ENCODE measurements at regions not wholly inside any gene's neighbourhood (a gene's known extent, or its start where the extent isn't known, plus 50 kb on each side); places are given as distances from the start of the nearest gene placed in this dataset.

- H4K8ac ChIP-seq (ENCODE audit: low read depth, low read length) = no peak overlapping the region
- H3K23ac ChIP-seq (ENCODE audit: low read length) = no peak overlapping the region
- no peak overlapping the region for H2BK120ac ChIP-seq (ENCODE audit: low read depth, low read length)
- H3K4me1 ChIP-seq (ENCODE audit: control insufficient read depth, low read depth, low read length) = no peaks in the 10 kb centered on the region
- no peak overlapping the region for H3K4me2 ChIP-seq (ENCODE audit: low read length)
- H2AK5ac ChIP-seq (ENCODE audit: low read length) = no peak overlapping the region
- no peaks in the 10 kb centered on the region for H3K27me3 ChIP-seq (ENCODE audit: insufficient read depth, low read length, poor library complexity)
- H3K27ac ChIP-seq (ENCODE audit: low read depth, low read length) = no peak overlapping the region
- no peak overlapping the region for H3K4ac ChIP-seq (ENCODE audit: low read depth, low read length)
- no peak overlapping the region for H2BK5ac ChIP-seq (ENCODE audit: low read length)
- no peak overlapping the region for H4K5ac ChIP-seq (ENCODE audit: low read length)
- H3K56ac ChIP-seq (ENCODE audit: low read length) = no peak overlapping the region
- no peak for DNase-seq
- no CpG with 5 or more reads among the region's 15 CpGs for WGBS (ENCODE audit: extremely low coverage, insufficient coverage, low lambda C conversion rate)
- H3K18ac ChIP-seq (ENCODE audit: low read length) = no peak overlapping the region
- no peak overlapping the region for H3K9ac ChIP-seq (ENCODE audit: low read length)
- no peaks in the 10 kb centered on the region for H3K79me1 ChIP-seq (ENCODE audit: low read length)
- no peaks in the 10 kb centered on the region for H3K36me3 ChIP-seq (ENCODE audit: control insufficient read depth, insufficient read depth, low read length)
- no peaks in the 10 kb centered on the region for H3K79me2 ChIP-seq (ENCODE audit: control insufficient read depth, insufficient read depth, low read length)
- H2BK15ac ChIP-seq (replicated peaks; ENCODE audit: low read depth) = no peak overlapping the region
- no peak overlapping the region for H3K4me3 ChIP-seq (ENCODE audit: low read length)
These were observed 520.5 kb downstream of the GLRX3 start for GRCh38 chr10:130656582-130657133.

- no peak overlapping the region for H3K27ac ChIP-seq (ENCODE audit: low read depth, low read length)
- no peak overlapping the region for H3K9ac ChIP-seq (ENCODE audit: low read length)
- no peak overlapping the region for H3K18ac ChIP-seq (ENCODE audit: low read length)
- no peaks in the 10 kb centered on the region for H3K79me1 ChIP-seq (ENCODE audit: low read length)
- no peak overlapping the region for H2BK15ac ChIP-seq (replicated peaks; ENCODE audit: low read depth)
- DNase-seq = no peak
- H3K4me3 ChIP-seq (ENCODE audit: low read length) = no peak overlapping the region
- H3K4me2 ChIP-seq (ENCODE audit: low read length) = no peak overlapping the region
- H3K79me2 ChIP-seq (ENCODE audit: control insufficient read depth, insufficient read depth, low read length) = no peaks in the 10 kb centered on the region
- H4K5ac ChIP-seq (ENCODE audit: low read length) = no peak overlapping the region
- H3K23ac ChIP-seq (ENCODE audit: low read length) = no peak overlapping the region
- no peak overlapping the region for H2AK5ac ChIP-seq (ENCODE audit: low read length)
- H3K4ac ChIP-seq (ENCODE audit: low read depth, low read length) = no peak overlapping the region
- no peaks in the 10 kb centered on the region for H3K27me3 ChIP-seq (ENCODE audit: insufficient read depth, low read length, poor library complexity)
- no peaks in the 10 kb centered on the region for H3K36me3 ChIP-seq (ENCODE audit: control insufficient read depth, insufficient read depth, low read length)
- no peaks in the 10 kb centered on the region for H3K4me1 ChIP-seq (ENCODE audit: control insufficient read depth, low read depth, low read length)
- H3K56ac ChIP-seq (ENCODE audit: low read length) = no peak overlapping the region
- WGBS (ENCODE audit: extremely low coverage, insufficient coverage, low lambda C conversion rate) = no CpG with 5 or more reads among the region's 9 CpGs
- no peak overlapping the region for H2BK5ac ChIP-seq (ENCODE audit: low read length)
- no peak overlapping the region for H2BK120ac ChIP-seq (ENCODE audit: low read depth, low read length)
- no peak overlapping the region for H4K8ac ChIP-seq (ENCODE audit: low read depth, low read length)
These were observed 522.6 kb downstream of the GLRX3 start for GRCh38 chr10:130658687-130659290.

GRCh38 chr10:130659528-130659927 is 523.3 kb downstream of the GLRX3 start:
- H3K79me2 ChIP-seq (ENCODE audit: control insufficient read depth, insufficient read depth, low read length) = no peaks in the 10 kb centered on the region

GRCh38 chr10:130660266-130660665 is 524.1 kb downstream of the GLRX3 start:
- Histone ChIP-seq H2BK5ac (ENCODE audit: low read length) (no peak overlapping the region), H3K23ac (ENCODE audit: low read length) (no peak overlapping the region), H3K36me3 (ENCODE audit: control insufficient read depth, insufficient read depth, low read length) (no peaks in the 10 kb centered on the region), H3K4me1 (ENCODE audit: control insufficient read depth, low read depth, low read length) (no peaks in the 10 kb centered on the region), H3K27me3 (ENCODE audit: insufficient read depth, low read length, poor library complexity) (no peaks in the 10 kb centered on the region), H3K4me2 (ENCODE audit: low read length) (no peak overlapping the region), H3K9ac (ENCODE audit: low read length) (no peak overlapping the region), H3K56ac (ENCODE audit: low read length) (no peak overlapping the region), H2BK15ac (replicated peaks; ENCODE audit: low read depth) (no peak overlapping the region), H4K5ac (ENCODE audit: low read length) (no peak overlapping the region), H3K27ac (ENCODE audit: low read depth, low read length) (no peak overlapping the region), H3K79me2 (ENCODE audit: control insufficient read depth, insufficient read depth, low read length) (no peaks in the 10 kb centered on the region), H3K4me3 (ENCODE audit: low read length) (no peak overlapping the region), H2BK120ac (ENCODE audit: low read depth, low read length) (no peak overlapping the region), H3K18ac (ENCODE audit: low read length) (no peak overlapping the region), H4K8ac (ENCODE audit: low read depth, low read length) (no peak overlapping the region), H3K79me1 (ENCODE audit: low read length) (no peaks in the 10 kb centered on the region), H2AK5ac (ENCODE audit: low read length) (no peak overlapping the region), H3K4ac (ENCODE audit: low read depth, low read length) (no peak overlapping the region)
- no CpG with 5 or more reads among the region's 3 CpGs for WGBS (ENCODE audit: extremely low coverage, insufficient coverage, low lambda C conversion rate)
- DNase-seq = no peak

More at GRCh38 chr10:130659528-130659927, 523.3 kb downstream of the GLRX3 start:
- Histone ChIP-seq H2BK5ac (ENCODE audit: low read length) (no peak overlapping the region), H2BK15ac (replicated peaks; ENCODE audit: low read depth) (no peak overlapping the region), H2AK5ac (ENCODE audit: low read length) (no peak overlapping the region), H2BK120ac (ENCODE audit: low read depth, low read length) (no peak overlapping the region), H4K5ac (ENCODE audit: low read length) (no peak overlapping the region), H3K4me3 (ENCODE audit: low read length) (no peak overlapping the region), H3K4me1 (ENCODE audit: control insufficient read depth, low read depth, low read length) (no peaks in the 10 kb centered on the region), H3K4me2 (ENCODE audit: low read length) (no peak overlapping the region), H3K23ac (ENCODE audit: low read length) (no peak overlapping the region), H3K27ac (ENCODE audit: low read depth, low read length) (no peak overlapping the region), H3K18ac (ENCODE audit: low read length) (no peak overlapping the region), H3K56ac (ENCODE audit: low read length) (no peak overlapping the region), H3K36me3 (ENCODE audit: control insufficient read depth, insufficient read depth, low read length) (no peaks in the 10 kb centered on the region), H3K4ac (ENCODE audit: low read depth, low read length) (no peak overlapping the region), H3K79me1 (ENCODE audit: low read length) (no peaks in the 10 kb centered on the region), H3K9ac (ENCODE audit: low read length) (no peak overlapping the region), H3K27me3 (ENCODE audit: insufficient read depth, low read length, poor library complexity) (no peaks in the 10 kb centered on the region), H4K8ac (ENCODE audit: low read depth, low read length) (no peak overlapping the region)
- no CpG with 5 or more reads among the region's 10 CpGs for WGBS (ENCODE audit: extremely low coverage, insufficient coverage, low lambda C conversion rate)
- DNase-seq = no peak

- no peak overlapping the region for H4K8ac ChIP-seq (ENCODE audit: low read depth, low read length)
- no peak overlapping the region for H2BK15ac ChIP-seq (replicated peaks; ENCODE audit: low read depth)
- no peak overlapping the region for H3K18ac ChIP-seq (ENCODE audit: low read length)
- no peak overlapping the region for H3K27ac ChIP-seq (ENCODE audit: low read depth, low read length)
- no peaks in the 10 kb centered on the region for H3K79me2 ChIP-seq (ENCODE audit: control insufficient read depth, insufficient read depth, low read length)
- H4K5ac ChIP-seq (ENCODE audit: low read length) = no peak overlapping the region
- H2BK120ac ChIP-seq (ENCODE audit: low read depth, low read length) = no peak overlapping the region
- DNase-seq = no peak
- no peak overlapping the region for H3K4me3 ChIP-seq (ENCODE audit: low read length)
- H3K56ac ChIP-seq (ENCODE audit: low read length) = no peak overlapping the region
- no peak overlapping the region for H2AK5ac ChIP-seq (ENCODE audit: low read length)
- H3K36me3 ChIP-seq (ENCODE audit: control insufficient read depth, insufficient read depth, low read length) = no peaks in the 10 kb centered on the region
- H3K27me3 ChIP-seq (ENCODE audit: insufficient read depth, low read length, poor library complexity) = no peaks in the 10 kb centered on the region
- H3K79me1 ChIP-seq (ENCODE audit: low read length) = no peaks in the 10 kb centered on the region
- no peak overlapping the region for H3K23ac ChIP-seq (ENCODE audit: low read length)
- no peak overlapping the region for H3K4ac ChIP-seq (ENCODE audit: low read depth, low read length)
- H2BK5ac ChIP-seq (ENCODE audit: low read length) = no peak overlapping the region
- H3K4me1 ChIP-seq (ENCODE audit: control insufficient read depth, low read depth, low read length) = no peaks in the 10 kb centered on the region
- no peak overlapping the region for H3K9ac ChIP-seq (ENCODE audit: low read length)
- H3K4me2 ChIP-seq (ENCODE audit: low read length) = no peak overlapping the region
- no CpG with 5 or more reads among the region's 7 CpGs for WGBS (ENCODE audit: extremely low coverage, insufficient coverage, low lambda C conversion rate)
These were observed 525.2 kb downstream of the GLRX3 start for GRCh38 chr10:130661419-130661818.

- H2AK5ac ChIP-seq (ENCODE audit: low read length) = no peak overlapping the region
- H4K5ac ChIP-seq (ENCODE audit: low read length) = no peak overlapping the region
- no peak overlapping the region for H3K4me3 ChIP-seq (ENCODE audit: low read length)
- no peak overlapping the region for H2BK5ac ChIP-seq (ENCODE audit: low read length)
- no peak overlapping the region for H4K8ac ChIP-seq (ENCODE audit: low read depth, low read length)
- no peaks in the 10 kb centered on the region for H3K4me1 ChIP-seq (ENCODE audit: control insufficient read depth, low read depth, low read length)
- no peak for DNase-seq
- no peak overlapping the region for H3K27ac ChIP-seq (ENCODE audit: low read depth, low read length)
- no peaks in the 10 kb centered on the region for H3K79me1 ChIP-seq (ENCODE audit: low read length)
- H3K4ac ChIP-seq (ENCODE audit: low read depth, low read length) = no peak overlapping the region
- H3K56ac ChIP-seq (ENCODE audit: low read length) = no peak overlapping the region
- no peaks in the 10 kb centered on the region for H3K27me3 ChIP-seq (ENCODE audit: insufficient read depth, low read length, poor library complexity)
- no peak overlapping the region for H3K4me2 ChIP-seq (ENCODE audit: low read length)
- H3K9ac ChIP-seq (ENCODE audit: low read length) = no peak overlapping the region
- no peaks in the 10 kb centered on the region for H3K79me2 ChIP-seq (ENCODE audit: control insufficient read depth, insufficient read depth, low read length)
- no peak overlapping the region for H2BK120ac ChIP-seq (ENCODE audit: low read depth, low read length)
- H3K18ac ChIP-seq (ENCODE audit: low read length) = no peak overlapping the region
- no peak overlapping the region for H2BK15ac ChIP-seq (replicated peaks; ENCODE audit: low read depth)
- no peaks in the 10 kb centered on the region for H3K36me3 ChIP-seq (ENCODE audit: control insufficient read depth, insufficient read depth, low read length)
- no peak overlapping the region for H3K23ac ChIP-seq (ENCODE audit: low read length)
- no CpG with 5 or more reads among the region's 13 CpGs for WGBS (ENCODE audit: extremely low coverage, insufficient coverage, low lambda C conversion rate)
These were observed 526.6 kb downstream of the GLRX3 start for GRCh38 chr10:130662775-130663174.

Measured in mesendoderm (in vitro differentiated cells).